HG02938 (cell line): ENCODE measurements at regions not wholly inside any gene's neighbourhood (a gene's known extent, or its start where the extent isn't known, plus 50 kb on each side); places are given as distances from the start of the nearest gene placed in this dataset.

Experiments used
- ATAC-seq: cut with Tn5 transposase; IDR thresholded peaks from one replicate; pipeline ENCODE4 v1.9.1; 2021; ENCODE audit warnings: mild to moderate bottlenecking, moderate library complexity; ENCODE audit not compliant: unreplicated experiment

DNA sequence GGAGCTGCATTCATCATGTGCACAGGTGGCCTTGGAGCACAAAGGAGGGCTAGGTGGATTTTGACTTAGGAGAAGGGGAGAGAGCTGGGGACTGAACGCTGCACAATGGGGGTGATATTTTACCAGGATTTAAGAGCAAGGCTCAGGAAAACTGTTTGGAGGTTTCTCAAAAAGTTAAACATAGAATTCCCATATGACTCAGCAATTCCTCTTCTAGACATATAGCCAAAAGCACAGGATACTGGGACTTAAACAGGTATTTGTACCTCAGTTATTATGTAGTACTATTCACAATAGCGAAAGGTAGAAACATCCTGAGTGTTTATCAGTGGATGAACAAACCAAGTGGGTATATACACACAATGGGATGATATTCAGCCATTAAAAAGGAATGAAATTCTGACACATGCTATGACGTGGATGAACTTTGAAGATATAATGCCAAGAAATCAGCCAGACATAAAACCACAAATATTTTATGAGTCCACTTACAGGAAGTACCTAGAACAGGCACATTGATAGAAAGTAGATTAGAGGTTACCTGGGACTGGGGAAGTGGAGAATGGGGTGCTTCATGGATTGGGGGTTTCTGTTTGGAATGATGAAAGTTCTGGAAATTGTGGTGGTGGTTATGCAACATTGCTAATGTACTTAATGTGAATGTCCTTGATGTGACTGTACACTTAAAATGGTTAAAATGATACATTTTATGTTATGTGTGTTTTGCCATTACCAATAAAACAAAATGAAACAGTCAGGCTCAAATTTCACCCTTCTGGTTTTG, 216.9 kb downstream of the HAUS1 start:
- ATAC-seq, result no peak

DNA sequence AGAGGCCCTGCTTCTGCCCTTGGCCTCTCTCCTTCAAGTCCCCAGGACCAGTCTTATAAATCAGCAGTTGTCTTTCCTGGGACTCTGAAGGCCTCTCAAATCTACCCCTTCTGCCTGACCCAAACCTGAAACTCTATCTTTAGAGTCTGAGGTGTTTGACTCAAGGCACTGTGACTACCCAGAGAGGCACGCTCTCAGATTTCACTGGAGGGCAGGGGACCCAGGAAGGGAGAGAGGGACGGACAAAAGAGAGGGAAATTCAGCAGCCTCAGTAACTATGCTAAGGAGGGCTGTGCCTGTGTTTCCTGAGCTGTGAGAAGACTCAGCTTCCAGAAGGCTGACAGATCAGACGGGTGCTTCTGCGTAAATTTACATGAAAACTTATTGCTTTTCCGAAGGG, 217.8 kb downstream of the HAUS1 start:
- ATAC-seq, result no peak

DNA sequence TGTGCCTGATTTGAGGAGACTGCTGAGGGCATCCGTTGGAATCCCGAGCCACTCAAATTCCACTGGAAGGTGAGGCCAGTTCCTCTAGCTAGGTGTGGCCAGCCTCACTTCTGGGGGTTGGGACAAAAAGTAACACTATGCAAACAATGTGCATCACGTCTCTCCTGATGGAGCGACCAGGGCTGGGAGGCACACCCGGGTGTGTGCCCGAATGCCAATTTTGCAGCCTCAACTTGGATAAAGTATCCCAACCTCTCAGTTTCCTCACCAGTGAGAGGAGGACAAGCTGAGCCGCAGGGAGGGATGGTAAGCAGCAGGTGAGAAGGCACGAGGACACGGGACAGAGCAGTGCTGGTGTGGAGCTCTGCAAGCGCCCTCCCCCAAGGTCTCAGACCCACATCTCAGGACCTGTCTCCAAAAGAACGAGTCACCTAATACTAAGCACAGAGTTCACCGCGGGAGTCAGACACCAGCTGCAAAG, 218.3 kb downstream of the HAUS1 start:
- ATAC-seq, result no peak

DNA sequence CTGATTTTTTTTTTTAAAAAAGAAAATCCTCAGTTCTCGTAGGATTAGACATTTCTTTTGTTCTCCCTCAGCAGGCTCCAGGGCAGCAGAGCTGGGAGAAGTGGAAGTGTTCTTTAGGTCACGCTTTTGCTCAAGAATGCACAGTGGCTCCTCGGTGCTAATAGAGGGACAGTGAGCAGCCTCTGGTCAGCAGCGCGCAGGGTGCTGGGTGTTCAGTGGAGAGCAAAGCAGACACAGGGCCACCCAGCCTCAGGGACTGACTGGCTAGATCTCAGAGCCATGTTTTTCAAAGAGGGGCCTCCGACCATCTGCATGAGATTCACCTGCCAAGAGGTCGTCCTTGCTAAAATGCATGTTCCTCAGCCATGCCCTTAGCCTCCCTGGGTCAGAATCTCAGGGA, 218.8 kb downstream of the HAUS1 start:
- no peak for ATAC-seq

DNA sequence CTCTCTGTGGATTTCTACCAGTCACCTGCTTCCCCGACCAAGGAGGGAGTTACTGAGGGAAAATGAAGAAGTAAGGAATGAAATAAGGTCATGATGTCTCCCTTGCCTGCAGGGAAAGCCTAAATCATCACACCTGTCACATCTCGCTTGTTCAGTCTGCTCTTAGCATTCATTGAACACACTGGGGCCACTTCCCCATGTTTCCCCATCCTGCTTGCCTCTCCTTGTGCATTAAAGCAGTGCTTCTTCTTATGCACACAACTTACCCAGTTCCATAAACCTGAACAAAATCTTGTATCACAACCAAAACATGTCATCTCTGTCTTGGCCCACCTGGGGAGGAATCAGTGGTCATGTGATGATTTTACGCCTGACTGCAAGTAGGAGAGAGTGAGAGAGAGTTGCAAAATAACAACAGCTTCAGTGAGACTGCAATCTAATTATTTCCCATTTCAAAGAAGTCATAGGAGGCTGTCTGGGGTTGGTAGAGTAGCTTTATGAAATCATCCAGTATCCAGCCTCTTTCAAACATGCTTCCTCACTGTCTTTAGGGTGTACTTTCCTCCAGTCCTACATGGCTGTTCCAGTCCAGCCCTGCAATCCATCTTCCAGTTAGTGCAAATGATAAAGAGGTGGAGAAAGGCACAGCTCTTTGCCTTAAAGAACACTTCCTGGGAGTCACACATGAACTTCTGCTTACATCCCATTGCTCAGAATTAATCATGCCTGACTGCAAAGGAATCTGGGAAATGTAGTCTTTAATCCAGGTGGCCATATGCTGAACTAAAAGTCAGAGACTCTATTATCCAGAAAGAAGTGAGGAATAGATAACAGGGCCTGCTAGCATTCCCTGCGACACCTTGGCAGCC, 220.1 kb downstream of the HAUS1 start:
- no peak for ATAC-seq

DNA sequence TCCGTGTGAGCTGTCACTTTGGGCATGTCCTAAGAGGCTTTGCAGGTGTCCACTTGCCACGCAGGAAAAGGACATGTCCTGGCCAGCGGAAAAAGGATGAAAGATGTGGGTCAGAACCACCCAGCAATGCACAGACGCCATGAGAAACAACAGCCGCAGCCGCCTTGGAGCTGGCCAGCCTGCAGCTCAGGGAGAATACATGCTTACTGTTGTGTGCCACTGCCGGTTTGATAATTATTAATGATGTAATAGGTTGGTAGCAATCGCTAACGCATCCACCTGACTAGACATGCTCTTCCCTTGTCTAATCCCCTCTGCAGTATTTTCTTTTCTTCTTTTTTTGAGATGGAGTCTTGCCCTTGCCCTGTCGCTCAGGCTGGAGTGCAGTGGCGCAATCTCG, 221.7 kb downstream of the HAUS1 start:
- ATAC-seq, result no peak

DNA sequence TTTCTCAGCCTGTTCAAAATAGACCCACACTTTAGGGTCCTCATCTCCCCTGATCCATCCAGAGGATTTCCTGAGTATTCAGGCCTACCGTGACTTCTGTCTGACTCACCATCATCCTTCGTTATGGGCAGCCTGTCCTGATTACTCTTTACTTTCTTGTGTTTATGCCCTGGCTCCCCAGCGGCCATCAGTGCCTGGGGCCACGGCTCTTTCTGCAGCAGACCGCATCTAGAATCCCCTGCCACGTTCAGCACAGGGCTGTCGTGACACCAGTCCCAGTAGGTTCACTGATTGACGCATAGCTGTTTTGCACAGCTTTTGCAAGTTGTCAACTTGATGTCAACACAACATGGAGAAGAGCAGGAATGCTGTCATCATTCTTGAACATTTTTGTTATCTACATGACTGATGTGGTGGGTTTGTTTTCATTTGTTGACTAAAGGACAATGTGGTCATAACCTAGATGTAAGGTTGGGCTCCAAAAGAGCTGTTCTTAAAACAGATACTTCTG, 225.6 kb downstream of the HAUS1 start:
- no peak for ATAC-seq

DNA sequence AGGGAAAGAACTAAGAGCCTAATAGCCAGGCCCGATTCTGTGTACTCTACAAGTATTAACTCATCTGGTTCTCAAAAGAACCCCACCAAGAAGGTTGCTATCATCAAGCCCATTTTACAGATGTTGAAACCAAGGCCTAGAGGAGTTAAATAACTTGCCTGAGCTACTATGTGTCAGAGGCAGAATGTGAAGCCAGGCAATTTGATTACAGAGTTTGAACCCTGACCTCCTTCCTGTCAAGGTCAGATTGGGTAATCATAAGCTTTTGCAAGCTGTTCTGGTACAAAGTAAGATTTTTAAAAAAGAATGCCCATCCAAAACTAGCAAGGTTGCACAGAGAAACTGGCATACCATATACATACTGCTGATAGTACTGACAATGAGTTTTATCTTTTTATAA, 227.1 kb downstream of the HAUS1 start:
- ATAC-seq, result no peak

DNA sequence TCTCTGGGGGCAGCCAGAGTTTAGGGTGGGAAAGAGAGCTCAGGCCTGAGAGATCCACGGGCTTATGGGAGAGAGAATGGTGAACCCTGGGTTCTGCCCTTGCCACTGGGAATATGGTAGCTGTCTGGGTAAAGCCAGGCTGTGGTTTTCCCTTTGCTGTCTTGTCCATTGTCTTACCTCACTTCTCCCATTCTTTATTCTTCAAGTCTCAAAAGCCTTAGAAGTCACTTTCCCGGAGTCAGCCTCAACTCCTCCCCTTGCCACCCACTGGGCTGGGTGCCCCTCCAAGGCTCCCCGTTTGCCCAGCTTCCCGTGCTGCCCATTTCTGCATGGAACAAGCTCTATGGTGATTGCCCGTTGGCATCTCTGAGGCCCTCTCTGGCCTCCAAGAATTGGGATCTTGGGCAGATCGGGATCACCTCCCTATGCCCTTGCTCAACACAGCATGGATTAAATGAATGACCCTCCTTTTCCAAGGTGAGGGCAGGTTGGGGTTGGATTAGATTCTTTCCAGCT, 228.2 kb downstream of the HAUS1 start:
- no peak for ATAC-seq

DNA sequence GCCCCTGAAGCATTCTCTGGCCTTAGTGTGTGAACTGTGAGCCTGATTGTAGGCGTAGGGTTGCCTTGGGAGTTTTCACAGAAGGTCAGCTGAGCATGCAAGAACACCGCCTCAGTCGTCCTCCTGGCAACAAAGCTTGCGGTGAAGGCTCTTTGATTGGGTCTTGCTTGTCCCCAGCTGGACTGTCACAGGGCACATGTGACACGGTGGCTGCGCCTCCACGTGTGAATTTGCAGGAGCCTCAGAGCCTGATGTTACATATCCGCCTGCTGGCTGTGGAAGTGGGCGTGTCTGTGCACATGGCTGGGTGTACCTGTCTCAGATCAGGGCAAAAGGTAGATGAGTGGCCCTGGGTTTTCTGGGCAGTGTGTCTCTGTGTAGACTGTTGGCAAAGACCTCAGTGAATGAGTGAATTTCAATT, 228.7 kb downstream of the HAUS1 start:
- no peak for ATAC-seq

DNA sequence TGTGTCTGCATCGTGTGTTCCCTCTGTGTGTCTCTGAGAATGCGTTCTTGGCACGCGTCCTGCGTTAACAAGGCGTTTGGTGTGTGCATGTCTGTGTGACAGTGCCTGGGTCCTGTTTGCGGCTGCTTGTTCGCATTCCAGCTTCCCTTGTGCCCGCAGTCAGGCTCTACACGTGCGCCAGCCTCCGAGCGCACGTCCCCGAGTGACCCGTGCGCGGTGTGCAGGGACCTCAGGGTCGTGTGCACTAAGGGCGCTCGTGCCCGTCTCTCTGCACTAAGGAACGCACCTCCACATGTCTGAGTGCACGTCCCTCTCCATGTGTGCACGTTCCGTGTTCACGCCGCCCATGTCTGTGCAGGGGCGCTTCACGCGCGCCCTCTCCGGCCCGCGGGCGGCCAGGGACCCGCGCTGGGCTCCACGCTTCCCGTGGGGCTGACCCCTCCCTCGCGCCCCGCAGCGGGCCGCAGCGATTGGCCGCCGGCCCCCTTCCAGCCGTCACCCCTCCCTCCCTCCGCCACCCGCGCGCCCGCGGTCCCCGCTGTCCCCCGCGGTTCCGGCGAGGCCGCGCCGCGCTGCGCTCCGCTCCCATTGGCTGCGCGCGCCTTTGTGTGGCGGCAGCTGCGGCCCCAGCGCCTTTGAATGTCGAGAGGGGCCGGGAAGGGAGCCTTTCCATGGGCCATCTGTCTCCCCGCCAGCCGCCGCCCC, 229.4 kb downstream of the HAUS1 start:
- ATAC-seq, result no peak

DNA sequence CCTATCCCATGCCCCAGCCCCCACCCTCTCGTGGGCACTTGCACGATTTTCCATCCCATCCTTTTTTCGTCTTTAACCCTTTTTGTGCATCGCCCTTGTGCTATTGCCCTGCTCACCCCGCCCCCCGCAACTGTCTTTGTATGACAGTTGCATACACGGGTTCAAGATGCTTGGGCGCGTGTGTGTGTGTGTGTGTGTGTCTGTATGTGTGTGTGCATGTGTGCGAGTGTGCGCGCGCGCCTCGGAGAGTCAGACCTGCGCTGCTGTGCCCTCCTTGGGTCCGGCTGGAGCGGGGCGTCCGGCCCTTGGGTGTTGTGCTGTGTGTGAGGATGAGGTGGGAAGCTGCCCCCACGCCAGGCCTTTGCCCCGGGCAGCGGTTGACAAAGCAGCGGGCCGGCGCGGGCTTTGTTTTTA, 230.7 kb downstream of the HAUS1 start:
- ATAC-seq, result no peak

DNA sequence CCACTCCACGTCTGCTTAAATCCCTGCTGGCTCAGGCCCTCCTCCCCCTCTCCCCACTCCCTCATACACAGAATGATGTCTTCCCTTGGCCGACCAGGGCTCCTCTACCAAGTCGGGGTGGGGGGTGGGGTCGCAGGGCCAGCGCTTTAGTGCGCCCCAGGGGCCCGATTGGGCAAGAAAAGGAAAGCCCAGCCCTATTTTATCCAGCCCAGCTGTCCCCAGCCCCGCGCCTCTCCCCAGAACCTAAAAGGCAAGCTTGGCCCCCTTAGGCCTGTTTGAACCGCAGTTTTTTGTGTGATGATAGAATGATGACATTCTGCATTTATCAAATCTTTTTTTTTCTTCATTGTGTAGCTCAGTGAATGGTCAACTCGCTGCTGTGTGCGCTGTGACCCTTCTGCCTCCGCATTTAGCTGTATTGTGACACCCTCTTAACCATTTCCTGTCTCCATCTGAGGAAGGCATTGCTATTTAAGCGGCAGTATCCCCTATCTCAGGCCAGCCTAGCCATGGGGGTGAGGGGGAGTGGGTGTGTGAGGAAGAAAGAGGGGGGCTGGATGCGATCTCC, 231.4 kb downstream of the HAUS1 start:
- no peak for ATAC-seq

DNA sequence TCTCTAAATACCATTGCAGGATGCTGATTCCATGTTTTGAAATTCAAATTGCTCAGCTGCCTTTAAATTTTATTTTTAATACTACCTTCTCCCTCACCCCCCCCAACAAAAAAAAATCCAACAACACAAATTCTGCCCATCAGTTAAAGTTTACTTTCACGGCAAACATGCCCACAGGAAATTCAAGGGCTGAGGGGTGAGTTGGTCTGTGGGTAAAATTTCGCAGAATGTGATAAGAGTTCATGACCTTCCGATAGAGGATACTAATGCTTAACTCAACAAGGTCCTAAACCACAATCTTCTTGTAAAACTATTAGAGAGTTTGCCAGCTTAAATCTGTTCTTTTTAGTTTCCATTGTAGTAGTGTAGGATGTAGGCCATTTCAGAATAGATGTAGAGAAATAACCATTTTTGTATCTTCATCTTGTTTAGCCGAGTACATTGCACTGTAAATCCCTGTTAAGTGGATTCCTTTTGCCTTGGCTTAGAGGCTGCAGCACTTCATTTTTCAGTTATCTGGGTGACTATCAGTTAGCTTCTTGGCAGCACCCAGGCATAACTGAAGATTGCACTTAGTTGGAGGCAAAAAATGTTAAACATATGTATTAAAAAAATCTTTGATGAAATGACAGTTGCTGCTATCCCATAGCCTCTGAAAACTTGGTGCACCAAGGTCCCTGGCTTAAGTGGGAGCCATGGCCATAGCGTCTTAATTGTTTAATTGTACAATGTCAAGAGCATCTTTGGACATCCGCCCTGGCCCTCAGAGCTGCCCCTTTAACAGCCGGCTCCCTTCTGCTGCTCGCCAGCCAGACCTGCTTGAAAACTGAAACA, 232.3 kb downstream of the HAUS1 start:
- no peak for ATAC-seq

DNA sequence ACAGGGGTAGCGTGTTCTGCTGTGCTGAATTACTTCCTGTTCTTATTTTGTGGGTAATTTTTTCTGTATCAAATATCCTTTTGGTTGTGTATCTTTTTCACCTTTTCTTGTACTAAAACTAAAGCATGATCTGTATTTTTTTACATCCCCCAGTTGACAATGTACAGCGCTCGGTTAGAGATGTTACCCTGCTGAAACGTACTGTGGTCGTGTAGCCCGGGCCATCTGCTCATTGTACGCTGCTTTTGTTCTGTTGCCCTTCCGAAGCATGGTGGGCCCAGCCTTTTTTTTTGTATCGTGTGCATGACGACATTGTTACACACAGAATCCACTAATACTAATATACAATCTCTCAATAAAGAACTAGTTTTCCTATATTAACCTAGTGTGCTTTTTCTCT, 233.1 kb downstream of the HAUS1 start:
- no peak for ATAC-seq

DNA sequence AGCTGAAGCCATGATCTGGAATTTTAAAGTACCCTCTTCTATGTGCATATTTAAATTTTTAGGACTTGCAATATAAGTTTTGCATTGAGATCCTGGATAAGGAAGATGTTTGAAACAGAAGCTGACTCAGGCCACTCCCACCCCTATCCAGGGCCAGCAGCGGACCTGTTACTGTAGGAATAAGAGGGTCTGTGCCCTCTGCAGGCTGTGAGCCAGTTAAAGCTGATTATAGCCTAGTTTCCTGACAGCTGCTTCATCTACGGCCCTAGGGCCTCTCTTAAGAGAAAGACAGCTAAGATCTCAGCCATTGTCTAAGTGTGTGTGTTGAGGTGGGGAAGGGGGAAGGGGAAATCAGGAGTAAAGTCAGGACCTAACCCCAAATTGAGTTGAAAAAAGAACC, 234.0 kb downstream of the HAUS1 start:
- ATAC-seq, result no peak

DNA sequence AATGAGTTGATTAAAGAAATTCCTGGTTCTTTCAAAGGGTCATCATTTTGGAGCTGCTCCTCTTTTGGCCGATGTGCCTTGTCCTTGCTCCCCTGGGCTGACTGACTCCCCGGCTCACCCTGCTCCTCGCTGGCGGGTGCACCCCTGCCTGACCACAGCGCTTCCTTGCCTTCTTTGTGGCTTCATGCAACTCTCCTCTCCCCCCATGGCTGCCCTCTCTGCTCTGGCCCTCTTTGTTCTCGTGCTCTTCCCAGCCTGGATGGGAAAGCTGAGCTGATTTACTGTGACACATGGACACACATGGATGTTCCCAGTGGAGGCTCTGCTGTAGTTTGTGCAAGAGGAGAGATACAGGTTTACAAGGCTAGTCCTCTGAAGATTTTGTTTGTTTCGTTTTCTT, 234.6 kb downstream of the HAUS1 start:
- no peak for ATAC-seq

DNA sequence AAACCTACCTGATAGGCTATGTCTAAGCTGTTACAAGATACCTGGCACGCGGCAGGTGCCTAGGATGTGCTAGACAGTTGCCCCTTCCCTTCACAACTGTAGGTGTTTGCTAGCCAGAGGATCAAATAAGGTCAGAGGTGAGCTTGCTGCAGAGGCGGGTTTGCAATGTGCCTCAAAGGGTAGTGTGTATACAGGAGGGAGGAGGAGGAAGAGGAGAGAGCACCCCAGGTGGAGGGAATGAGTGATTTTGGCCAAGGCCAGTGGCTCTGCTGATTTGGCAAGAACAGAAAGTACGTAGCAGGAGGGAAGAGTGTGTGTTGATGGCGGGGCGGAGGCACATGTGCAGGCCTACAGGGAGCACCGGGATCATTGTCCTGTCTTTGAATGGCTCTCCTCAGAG, 236.5 kb downstream of the HAUS1 start:
- ATAC-seq, result no peak

DNA sequence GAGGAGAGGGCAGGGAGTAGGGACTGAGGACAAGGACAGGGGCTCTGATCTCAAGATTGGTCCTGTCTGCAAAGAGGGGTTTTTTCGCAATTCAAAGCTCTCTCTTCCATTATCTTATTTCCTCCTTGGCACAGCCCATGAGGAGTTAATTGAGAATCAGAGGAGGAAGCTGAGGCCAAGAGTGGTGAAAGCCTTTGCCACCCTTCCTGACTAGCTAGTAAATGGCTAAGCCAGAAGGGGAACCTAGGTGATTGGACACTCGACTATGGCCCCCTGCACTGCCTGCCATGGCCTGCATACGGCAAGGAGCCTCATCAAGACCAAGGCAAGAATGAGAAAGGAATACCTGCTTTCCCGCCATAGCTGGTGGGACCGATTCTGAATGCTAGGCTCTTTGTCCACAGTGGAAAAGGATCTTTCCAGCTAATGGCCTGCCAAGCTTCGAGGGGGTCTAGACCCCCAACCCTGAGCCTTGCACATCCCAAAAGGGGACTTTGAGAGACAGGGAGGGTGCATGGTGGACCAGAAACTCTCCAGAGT, 237.9 kb downstream of the HAUS1 start:
- no peak for ATAC-seq

DNA sequence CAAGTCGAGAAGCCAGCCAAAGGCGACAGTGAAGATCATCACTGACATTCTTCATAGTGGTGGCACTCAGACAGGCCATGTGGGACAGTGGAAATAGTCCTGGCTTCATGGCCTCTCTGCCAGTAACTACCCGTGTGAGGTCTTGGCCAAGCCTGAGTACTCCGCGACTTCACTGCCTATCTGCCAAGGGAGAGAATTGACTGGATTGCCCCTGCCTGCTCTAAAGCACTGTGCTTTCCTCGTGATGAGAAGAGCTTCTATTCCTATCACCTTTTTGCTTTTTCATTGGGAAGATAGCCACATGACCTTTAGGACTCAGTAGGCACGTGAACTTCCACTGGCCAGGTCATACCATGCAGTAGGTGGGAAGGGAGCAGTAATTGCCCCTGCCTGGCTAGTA, 239.3 kb downstream of the HAUS1 start:
- no peak for ATAC-seq
